ENCODE measurements at regions not wholly inside any gene's neighbourhood (a gene's known extent, or its start where the extent isn't known, plus 50 kb on each side); places are given as distances from the start of the nearest gene placed in this dataset.

GRCh38 chr5:82813861-82814260 is 263.3 kb downstream of the TMEM167A start:
- no peak for ATAC-seq
- H3K9me3 ChIP-seq = no peaks in the 10 kb centered on the region
- peaks cover 0 to 11% of the 10 kb centered on the region in 2 donors for H3K4me1 ChIP-seq
- peak in 1 of 4 donors; percentile 43 for DNase-seq
- H3K4me3 ChIP-seq = no peak overlapping the region
- H3K36me3 ChIP-seq = no peaks in the 10 kb centered on the region
- H3K27ac ChIP-seq = no peak overlapping the region
- H3K27me3 ChIP-seq = no peaks in the 10 kb centered on the region
- intact Hi-C loops (cut with DNase I) = no loop called here
- TF ChIP-seq CTCF (IDR thresholded peaks at IDR 0.05) = no peak

- no peak for ATAC-seq
- Histone ChIP-seq H3K4me3 (no peak overlapping the region), H3K27me3 (no peaks in the 10 kb centered on the region), H3K36me3 (no peaks in the 10 kb centered on the region), H3K4me1 (peaks cover 0 to 11% of the 10 kb centered on the region in 2 donors), H3K27ac (no peak overlapping the region), H3K9me3 (no peaks in the 10 kb centered on the region)
- intact Hi-C loops (cut with DNase I) = no loop called here
- no peak for TF ChIP-seq CTCF (IDR thresholded peaks at IDR 0.05)
- DNase-seq = no peak
Measured at GRCh38 chr5:82812575-82812974, 264.6 kb downstream of the TMEM167A start.

GRCh38 chr5:82811490-82811889 is 265.7 kb downstream of the TMEM167A start:
- Histone ChIP-seq H3K4me3 (no peak overlapping the region), H3K27ac (no peak overlapping the region), H3K27me3 (no peaks in the 10 kb centered on the region), H3K36me3 (no peaks in the 10 kb centered on the region), H3K4me1 (peaks cover 0 to 11% of the 10 kb centered on the region in 2 donors), H3K9me3 (no peaks in the 10 kb centered on the region)
- TF ChIP-seq CTCF (IDR thresholded peaks at IDR 0.05) = no peak
- peak in 1 of 4 donors; percentile 72 for DNase-seq
- intact Hi-C loops (cut with DNase I) = no loop called here
- no peak for ATAC-seq

- DNase-seq (no peak), ATAC-seq (no peak)
- Histone ChIP-seq H3K36me3 (no peaks in the 10 kb centered on the region), H3K27me3 (no peaks in the 10 kb centered on the region), H3K9me3 (no peaks in the 10 kb centered on the region), H3K4me1 (peaks cover 0 to 11% of the 10 kb centered on the region in 2 donors), H3K4me3 (no peak overlapping the region), H3K27ac (no peak overlapping the region)
- intact Hi-C loops (cut with DNase I) = no loop called here
- TF ChIP-seq CTCF (IDR thresholded peaks at IDR 0.05) = no peak
Measured at GRCh38 chr5:82809420-82810143, 267.6 kb downstream of the TMEM167A start.

DNA sequence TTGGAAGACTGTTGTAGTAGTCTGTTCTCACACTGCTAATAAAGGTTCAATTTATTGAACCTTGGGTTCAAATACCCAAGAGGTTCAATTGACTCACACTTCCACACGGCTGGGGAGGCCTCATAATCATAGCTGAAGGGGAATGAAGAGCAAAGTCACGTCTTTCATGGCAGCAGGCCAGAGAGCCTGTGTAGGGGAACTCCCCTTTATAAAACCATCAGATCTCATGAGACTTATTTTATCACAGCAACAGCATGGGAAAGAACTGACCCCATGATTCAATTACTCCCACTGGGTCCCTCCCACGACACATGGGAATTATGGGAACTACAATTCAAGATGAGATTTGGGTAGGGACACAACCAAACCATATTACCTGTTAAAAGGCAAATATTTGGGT is 268.2 kb downstream of the TMEM167A start:
- no peaks in the 10 kb centered on the region for H3K36me3 ChIP-seq
- peaks cover 0 to 11% of the 10 kb centered on the region in 2 donors for H3K4me1 ChIP-seq
- no peak overlapping the region for H3K4me3 ChIP-seq
- no peaks in the 10 kb centered on the region for H3K9me3 ChIP-seq
- ATAC-seq (no peak), DNase-seq (no peak)
- no peak for TF ChIP-seq CTCF (IDR thresholded peaks at IDR 0.05)
- H3K27ac ChIP-seq = no peak overlapping the region
- no peaks in the 10 kb centered on the region for H3K27me3 ChIP-seq
- intact Hi-C loops (cut with DNase I) = no loop called here
